ENCODE measurements at regions not wholly inside any gene's neighbourhood (a gene's known extent, or its start where the extent isn't known, plus 50 kb on each side); places are given as distances from the start of the nearest gene placed in this dataset.

- DNase-seq = no peak
These were observed 307.0 kb upstream of the PRMT6 start for GRCh38 chr1:106749491-106749890.

DNA sequence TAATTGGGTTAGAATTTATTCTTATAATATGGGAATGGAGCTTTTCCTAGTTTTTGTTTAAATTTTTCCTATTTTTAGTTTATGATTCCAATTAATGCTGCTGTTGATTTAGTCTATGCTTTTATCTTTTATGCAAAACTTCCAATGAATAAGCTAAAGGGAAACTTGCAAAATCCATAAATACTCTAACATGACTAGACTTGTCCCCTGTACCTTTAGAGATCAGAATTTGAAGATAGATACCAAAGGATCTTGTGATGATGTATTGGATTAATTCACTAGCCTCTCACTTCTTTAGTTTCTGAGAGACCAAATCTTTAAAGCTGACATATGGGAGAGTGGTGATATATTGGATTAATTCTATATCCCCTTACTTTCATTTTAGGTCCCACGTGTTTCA, 306.6 kb upstream of the PRMT6 start:
- DNase-seq = no peak

DNA sequence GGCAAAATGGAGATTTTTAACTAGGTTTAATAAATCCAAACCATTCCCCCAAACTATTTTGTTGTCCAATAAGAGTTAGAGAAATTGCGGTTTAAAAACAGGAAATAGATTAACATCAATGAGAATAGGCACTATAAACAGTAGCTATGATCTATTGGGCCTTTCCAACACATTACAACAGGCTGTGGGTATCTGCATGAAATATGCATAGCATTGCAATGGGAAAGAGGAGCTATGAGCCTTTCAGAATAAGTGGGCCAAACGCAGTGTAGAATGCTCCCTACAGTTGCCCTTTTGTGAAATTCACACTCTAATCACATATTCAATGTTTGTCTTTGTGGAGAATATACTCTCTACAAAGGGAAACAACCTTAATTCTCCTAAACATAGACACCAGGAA, 305.5 kb upstream of the PRMT6 start:
- DNase-seq = no peak

DNA sequence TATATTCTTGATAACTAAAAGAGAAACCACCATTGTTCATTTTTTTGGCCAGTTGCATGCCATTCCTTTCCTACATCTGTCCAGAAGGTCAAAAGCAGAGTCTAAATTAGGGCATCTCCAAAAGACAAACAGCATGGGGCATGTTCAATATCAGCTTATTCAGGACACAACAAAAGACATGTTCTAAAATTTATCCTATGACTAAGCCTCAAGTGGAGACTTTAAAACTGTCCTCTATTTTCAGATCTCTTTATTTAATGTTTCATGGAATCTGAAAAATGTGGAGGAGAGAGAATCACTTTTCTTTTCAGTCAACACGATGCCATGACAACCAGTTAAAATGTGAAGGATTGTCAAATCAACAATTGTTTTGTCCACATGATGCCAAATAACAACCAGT, 303.4 kb upstream of the PRMT6 start:
- no peak for DNase-seq

GRCh38 chr1:106754957-106755356, 301.5 kb upstream of the PRMT6 start:
- DNase-seq = no peak

GRCh38 chr1:106755682-106756406, 300.6 kb upstream of the PRMT6 start:
- no peak for DNase-seq

DNA sequence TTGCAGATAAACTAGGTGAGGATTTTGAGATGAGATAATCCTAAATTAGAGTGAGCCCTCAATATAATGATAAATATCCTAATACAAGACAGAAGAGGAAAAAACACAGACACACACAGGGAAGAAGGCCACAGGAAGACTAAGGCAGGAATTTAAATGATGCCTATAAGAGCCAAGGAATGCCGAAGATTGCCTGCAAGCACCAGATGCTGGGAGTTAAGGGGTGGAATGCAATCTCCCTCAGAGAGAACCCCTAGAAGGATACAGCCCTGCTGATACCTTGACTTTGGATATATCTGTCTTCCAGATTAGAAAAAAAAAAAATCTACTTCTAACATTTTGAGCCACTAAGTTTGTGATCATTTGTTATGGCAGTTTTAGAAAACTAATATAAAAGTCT, 299.7 kb upstream of the PRMT6 start:
- no peak for DNase-seq

DNA sequence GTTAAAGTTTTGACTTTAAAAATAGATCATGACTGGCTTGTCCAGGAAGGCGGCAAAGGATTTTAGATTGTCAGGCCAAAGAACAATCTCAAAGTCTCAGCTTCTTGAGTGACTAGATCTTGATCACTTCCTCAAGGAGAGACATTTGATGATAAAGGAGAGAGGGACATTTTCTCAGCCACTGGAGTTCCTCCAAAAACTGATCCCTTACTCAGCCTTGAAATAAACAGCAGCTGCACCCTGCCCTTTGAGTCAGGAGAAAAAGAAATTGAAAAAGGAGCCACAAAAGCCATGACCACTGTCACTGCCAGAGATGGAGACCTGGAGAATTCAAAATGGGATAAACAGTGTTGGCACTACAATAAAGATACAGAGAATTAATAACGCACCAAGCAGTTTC, 288.4 kb upstream of the PRMT6 start:
- DNase-seq = no peak

DNA sequence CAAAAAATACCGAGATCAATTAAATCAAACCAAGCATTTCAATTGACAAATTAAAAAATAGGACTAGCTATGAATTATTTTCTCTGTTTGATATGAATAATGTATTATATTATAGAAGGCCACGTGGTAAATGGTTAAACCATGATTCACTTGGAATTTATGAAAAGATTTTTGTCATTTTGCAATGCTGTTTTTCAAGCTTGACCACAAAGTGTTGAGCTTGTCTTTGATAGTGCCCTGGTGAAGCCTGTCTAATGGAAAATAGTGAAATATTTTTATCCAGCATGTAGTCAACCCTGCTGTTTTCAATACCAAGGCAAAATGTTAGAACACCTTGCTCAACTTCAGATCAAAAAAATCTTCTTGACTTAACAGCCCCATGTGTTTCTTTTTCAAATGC, 288.0 kb upstream of the PRMT6 start:
- no peak for DNase-seq

- DNase-seq = no peak
These were observed 283.3 kb upstream of the PRMT6 start for GRCh38 chr1:106773206-106773605.

GRCh38 chr1:106780066-106780465, 276.4 kb upstream of the PRMT6 start:
- no peak for DNase-seq

DNA sequence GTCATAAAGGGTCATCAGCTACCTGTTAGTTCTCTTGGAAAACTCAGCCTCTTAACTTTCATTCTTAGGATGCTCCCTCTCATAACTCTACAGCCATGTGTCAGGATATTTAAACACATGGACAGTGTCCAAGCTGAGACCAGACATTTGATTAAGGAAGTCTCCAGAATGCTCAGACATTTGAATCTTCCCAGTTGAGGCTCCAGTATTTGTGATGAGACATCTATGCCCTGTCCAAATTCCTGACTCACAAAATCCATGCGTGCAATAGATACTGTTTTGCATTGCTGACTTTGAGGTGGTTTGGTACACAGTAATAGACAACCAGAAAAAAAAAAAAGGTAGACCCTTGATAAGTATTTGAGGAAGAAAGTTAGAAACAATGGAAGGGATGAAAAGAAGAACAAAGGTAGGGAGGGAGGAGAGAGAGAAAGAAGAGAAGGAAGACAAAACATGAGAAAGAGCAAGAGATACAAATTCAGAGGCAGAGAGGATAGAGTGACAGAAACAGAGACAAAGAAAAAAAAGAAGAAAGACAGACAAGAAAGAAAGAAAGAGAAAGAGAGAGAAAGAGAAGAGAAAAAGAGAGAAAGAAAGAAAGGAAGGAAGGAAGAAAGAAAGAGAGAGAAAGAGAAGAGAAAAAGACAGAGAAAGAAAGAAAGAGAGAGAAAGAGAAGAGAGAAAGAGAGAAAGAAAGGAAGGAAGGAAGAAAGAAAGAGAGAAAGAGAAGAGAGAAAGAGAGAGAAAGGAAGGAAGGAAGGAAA, 275.5 kb upstream of the PRMT6 start:
- DNase-seq = no peak

DNA sequence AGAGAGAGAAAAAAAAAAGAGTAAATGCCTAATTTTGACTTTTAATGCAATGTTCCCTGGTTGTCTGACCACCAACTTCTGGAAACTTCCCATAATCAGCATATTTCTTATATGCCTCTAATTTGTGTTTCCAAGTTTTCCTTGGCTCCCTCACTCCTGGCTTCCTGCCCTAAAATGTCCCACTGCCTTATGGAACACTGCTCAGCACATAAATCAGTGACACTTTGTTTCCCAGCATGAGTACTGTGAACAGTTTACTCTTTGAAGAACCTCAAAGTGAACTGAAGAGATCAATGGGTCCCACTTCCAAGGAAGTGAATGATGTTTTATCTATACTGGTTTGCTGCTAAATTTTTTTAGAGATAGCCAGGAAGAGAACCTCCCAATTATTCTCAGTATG, 271.3 kb upstream of the PRMT6 start:
- DNase-seq = no peak

- DNase-seq = no peak
These were observed 269.0 kb upstream of the PRMT6 start for GRCh38 chr1:106787520-106787919.

GRCh38 chr1:106789686-106790085, 266.8 kb upstream of the PRMT6 start:
- DNase-seq = no peak

DNA sequence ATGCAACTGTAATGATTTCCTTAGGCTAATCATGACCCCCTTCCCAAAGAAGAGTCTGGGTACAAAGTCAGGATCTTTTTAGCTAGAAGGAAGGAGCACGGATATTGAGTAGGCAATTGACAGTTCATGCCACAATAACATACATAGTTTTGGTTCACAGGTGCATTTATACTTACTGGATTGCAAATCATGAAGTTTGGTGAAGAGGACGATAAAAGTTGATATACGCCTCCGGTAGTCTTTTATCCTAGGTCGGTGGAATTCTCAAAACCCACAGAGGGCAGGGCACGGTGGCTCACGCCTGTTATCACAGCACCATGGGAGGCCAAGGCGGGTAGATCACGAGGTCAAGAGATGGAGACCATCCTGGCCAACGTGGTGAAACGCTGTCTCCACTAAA, 265.4 kb upstream of the PRMT6 start:
- DNase-seq = no peak

DNA sequence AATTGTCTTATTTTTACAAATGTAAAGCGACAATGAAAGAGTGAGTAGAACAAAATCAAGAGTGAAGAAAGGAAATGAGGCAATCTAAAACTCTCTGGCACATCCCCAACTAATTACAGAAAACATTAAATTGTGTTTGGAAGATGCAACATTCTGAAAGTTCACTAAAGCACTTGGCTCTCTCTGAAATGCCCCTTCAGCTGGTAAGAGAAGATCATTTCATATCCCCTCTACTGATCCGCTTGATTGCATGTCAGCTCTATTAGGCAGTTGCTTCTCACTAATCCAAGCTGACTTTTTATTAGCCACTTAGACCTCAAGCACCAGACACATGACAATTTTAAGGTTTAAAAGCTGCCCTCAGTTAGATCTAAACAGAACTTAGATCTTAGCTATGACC, 262.8 kb upstream of the PRMT6 start:
- DNase-seq = no peak

GRCh38 chr1:106798991-106799390, 257.5 kb upstream of the PRMT6 start:
- no peak for DNase-seq

DNA sequence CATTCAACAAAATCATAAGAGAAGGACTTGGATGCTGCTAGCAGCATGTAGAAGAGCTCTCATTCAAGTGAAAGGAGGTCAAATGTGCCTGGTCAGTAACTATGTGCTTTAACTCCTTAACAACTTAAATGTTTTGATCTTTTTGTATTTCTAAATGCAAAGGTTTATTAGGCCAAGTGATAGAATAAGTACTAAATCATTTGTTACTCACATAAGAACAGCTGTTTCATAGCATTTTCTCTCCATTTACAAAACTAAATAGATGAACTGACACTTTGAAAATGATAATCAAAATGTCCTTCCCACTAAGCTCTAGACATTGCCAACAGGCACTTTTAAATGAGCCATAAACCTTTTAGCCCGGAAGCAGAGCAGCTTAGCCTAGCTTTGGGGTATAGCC, 254.3 kb upstream of the PRMT6 start:
- no peak for DNase-seq

DNA sequence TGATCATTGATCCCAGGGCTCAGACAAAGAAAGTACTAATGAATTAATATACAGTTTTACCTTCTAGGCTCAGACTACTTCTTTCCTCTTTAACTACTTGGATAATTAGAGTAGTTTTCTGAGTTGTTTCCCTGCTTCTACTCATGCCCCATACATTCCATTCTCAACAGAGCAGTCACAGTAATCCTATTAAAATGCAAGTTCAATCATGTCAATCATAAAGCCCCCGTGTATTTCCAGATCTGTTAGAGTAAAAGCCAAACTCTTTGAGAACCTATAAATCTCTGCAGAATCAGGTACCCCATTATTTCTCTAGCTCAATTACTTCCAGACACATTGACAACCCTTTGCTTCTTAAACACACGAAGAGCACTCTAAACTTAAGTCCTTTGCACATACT, 242.1 kb upstream of the PRMT6 start:
- no peak for DNase-seq

DNA sequence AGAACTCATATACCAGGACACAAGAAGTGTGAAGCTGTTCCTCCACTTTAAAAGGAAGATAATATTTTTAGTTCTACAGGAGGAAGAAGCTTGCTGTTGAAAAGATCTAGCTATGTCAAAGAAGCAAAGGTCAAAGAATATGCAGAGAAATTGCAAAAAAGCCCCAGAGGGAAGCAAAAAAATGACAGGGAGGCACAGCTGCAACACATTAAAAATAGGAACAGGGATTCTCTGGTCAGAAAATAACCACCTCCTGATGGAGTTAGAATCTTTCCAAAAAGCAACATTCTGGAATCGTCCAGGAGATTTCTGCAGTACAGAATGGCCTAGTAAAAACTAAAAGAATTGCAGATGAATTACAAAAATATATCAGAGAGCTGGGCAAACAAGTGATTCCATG, 238.9 kb upstream of the PRMT6 start:
- DNase-seq = no peak

GRCh38 chr1:106831511-106831910, 225.0 kb upstream of the PRMT6 start:
- no peak for DNase-seq

DNA sequence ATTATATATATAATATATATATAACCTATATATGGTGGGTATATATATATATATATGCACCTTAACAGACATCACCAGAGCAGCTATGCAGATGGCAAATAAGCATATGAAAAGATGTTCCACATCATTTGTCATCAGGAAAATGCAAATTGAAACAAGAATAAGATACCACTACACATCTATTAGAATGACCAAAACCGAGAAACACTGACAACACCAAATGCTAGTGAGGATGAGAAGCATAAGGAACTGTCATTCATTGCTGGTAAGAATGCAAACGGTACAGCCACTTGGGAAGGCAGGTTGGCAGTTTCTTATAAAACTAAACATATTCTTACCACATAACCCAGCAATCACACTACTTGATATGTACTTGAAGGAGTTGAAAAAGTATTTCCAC, 219.8 kb upstream of the PRMT6 start:
- DNase-seq = no peak

GRCh38 chr1:106843518-106843917, 213.0 kb upstream of the PRMT6 start:
- DNase-seq = no peak

DNA sequence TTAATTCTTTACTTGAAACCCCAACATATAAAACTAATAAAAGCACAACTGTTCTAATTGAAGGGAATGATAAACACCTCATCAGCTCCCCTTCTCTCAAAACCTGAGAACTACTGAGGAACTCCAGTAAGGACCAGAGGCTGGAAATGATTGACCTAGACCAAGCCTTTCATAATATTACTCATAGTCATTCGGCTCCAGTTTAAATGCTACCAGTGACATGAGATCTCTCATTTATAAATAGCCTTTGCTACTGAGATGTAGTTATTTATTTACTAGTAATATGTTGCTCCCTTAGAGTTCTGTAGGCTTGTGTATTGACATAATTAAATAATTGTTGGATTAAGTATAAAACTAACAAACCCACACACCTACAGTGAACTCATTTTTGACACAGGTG, 209.8 kb upstream of the PRMT6 start:
- DNase-seq = no peak

All from stimulated activated CD4-positive, alpha-beta T cell treated with anti-CD3 and anti-CD28 coated beads, Interleukin-2, amount 100 ng/mL, for 48 hours (primary cell).